Kidney capillary endothelial cell (primary cell): ENCODE measurements at regions not wholly inside any gene's neighbourhood (a gene's known extent, or its start where the extent isn't known, plus 50 kb on each side); places are given as distances from the start of the nearest gene placed in this dataset.
"Not testable (repeated sequence)": the region's sequence is repeated elsewhere in the genome, so short reads cannot be mapped to it uniquely, and the experiment has no call there.

Experiments
- DNase-seq: peaks from one replicate; pipeline ENCODE4 v3.0.0-alpha.2; 2018; ENCODE audit warnings: low spot score

- no peak for DNase-seq
Observed at GRCh38 chr3:150328654-150329040, 79.5 kb upstream of the TSC22D2 start.

DNA sequence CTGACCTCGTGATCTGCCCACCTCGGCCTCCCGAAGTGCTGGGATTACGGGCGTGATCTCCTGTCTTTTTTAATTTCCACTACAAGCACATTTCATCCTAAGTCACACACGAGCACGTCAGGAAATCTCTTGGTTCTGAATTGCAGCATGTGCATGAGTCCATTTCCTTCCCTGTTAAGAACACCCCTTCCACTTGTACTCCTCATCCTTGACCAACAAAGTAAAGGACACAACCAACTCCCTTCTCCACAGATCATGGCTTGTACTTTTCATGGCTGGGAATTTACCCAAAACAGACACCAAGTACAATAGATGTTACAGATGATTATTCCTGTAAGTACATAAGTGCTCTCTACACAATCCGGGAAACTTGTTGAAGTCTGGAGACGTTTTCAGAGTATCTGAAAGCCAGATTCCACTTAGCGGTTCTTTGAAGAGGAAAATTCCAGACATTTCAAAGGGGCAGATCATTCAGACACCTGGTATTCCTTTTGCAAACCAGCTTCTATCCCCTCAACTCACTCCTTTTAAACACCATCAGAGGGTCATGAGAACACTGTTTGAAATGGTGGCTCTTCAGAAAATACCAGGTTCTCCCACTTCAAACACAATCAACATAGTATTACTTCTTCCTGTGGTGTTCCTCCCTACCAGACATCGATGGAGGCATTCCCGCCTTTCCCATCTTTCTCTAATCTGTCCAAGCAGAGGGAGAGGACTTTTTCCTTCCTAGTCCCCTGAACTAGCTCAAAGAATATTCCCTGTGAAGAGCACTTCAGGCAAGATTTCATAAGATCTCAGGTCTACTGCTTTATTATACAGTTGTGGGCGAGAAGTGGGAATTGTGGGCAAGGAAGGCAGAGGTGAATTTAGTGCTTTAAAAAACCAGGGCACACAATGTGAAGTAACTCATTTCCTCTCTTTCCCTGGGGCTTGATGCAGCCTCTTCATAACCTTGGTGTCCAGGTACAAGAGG, 80.1 kb upstream of the TSC22D2 start:
- DNase-seq, result no peak

GRCh38 chr3:150324788-150325187, 83.3 kb upstream of the TSC22D2 start:
- DNase-seq, result no peak

DNA sequence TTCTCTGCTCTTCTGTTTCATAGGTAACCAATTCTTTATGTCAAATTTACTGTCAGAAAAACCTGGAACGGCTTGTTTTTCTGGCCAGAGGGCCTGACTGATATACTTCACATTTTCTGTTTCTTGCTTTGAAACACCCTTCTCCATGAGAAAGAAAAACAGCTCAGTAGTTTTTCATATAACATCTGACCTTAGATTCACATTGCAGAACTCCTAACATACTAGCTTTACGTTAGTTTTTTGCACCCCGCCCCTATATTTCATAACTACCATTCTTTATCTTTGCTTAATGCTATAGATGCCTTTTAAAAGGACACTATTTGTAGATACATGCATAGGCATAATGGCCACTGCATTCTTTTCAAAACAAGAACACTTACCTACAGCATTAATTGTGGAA, 83.9 kb upstream of the TSC22D2 start:
- no peak for DNase-seq

GRCh38 chr3:150323770-150324169, 84.3 kb upstream of the TSC22D2 start:
- DNase-seq, result no peak

- not testable (repeated sequence) for DNase-seq
Observed at GRCh38 chr3:150323091-150323490, 85.0 kb upstream of the TSC22D2 start.

GRCh38 chr3:150320971-150321370, 87.1 kb upstream of the TSC22D2 start:
- DNase-seq, result not testable (repeated sequence)

DNA sequence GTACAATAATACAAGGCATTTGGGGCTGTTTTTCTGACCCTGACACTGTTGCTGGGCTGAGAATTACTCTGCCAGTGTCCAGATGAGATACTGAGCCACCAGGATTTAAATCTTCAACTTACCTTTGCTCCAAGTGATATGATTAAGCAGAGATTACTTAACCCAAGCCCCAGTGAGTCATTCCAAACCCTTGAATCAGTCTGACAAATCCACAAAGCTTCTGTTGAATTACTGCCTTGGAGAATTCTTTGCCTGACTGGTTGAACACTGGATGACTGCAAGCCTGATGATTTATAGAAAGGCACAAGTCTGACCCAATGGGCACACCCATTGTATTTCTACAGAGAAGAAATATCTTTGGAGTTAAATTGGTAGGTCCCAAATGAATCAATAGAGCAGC, 88.2 kb upstream of the TSC22D2 start:
- peak; percentile 74 for DNase-seq

- DNase-seq, result no peak
Observed at GRCh38 chr3:150317469-150317868, 90.6 kb upstream of the TSC22D2 start.

DNA sequence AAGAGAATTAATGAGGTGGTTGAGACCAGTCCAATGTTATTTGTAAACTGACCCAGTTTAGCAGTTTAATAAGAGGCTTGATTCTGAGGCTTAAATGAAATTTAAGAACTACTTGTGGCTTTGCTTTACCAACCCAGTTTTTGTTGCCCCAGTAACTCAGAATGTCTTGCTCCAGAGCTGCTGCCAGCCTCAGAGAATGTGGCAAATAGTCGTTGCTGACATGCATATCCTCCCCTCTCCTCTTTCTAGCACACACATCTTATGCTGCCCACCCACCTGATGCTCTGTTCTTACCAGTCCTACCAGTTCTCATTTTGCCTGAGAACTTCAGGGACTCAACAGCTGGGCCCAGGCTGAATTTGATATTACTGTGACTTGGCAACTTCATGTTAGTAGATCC, 92.4 kb upstream of the TSC22D2 start:
- DNase-seq, result no peak

- DNase-seq, result no peak
Observed at GRCh38 chr3:150314248-150315004, 93.7 kb upstream of the TSC22D2 start.

DNA sequence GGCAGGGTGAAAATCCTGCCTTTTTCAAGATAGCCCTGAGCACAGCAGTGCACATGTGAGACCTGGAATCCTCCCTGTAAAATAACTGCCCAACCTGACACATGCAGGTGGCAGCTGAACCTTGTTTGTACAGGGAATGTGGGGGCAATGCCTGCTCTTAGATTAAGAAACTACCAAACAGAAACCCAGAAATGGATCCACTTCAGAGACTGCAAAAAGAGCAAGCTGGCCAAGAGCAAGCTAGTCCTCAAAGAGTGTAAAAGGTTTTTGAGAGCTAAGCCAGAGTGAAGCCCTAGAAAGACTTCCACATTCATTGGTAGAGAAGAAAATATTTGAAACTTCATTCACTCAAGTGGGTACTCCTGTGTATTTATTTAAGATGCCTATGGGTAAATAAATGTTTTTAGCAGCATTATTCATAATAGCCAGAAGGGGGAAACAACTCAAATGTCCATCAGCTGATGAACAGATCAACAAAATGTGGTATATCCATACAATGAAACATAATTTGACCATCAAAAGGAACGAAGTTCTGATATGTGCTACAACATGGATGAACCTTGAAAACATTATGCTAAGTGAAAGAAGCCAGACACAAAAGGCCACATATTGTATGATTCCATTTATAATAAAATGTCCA, 96.0 kb upstream of the TSC22D2 start:
- DNase-seq, result no peak

DNA sequence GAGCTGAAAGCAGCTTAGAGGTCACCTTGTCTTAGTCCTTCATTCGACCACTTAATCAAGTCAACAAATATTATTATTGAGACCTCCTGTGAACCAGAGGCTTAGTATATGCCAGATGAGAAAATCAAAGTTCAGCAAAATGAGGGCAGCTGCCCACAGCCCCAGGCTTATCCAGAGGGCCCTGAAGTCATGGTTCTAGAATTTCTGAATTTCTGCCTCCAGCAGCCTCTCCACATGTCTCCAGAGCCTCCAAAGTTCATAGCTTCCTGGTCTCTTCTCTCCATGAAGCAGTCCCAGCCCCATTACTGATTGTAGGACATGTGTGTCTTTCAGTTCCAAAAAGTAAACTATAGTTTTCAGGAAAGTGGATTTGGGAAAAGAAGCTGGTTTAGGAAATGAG, 96.9 kb upstream of the TSC22D2 start:
- no peak for DNase-seq

GRCh38 chr3:150309557-150309956, 98.5 kb upstream of the TSC22D2 start:
- no peak for DNase-seq

- no peak for DNase-seq
Observed at GRCh38 chr3:150309257-150309542, 98.9 kb upstream of the TSC22D2 start.

GRCh38 chr3:150308481-150309256, 99.4 kb upstream of the TSC22D2 start:
- no peak for DNase-seq

GRCh38 chr3:150308037-150308319, 100.1 kb upstream of the TSC22D2 start:
- no peak for DNase-seq

DNA sequence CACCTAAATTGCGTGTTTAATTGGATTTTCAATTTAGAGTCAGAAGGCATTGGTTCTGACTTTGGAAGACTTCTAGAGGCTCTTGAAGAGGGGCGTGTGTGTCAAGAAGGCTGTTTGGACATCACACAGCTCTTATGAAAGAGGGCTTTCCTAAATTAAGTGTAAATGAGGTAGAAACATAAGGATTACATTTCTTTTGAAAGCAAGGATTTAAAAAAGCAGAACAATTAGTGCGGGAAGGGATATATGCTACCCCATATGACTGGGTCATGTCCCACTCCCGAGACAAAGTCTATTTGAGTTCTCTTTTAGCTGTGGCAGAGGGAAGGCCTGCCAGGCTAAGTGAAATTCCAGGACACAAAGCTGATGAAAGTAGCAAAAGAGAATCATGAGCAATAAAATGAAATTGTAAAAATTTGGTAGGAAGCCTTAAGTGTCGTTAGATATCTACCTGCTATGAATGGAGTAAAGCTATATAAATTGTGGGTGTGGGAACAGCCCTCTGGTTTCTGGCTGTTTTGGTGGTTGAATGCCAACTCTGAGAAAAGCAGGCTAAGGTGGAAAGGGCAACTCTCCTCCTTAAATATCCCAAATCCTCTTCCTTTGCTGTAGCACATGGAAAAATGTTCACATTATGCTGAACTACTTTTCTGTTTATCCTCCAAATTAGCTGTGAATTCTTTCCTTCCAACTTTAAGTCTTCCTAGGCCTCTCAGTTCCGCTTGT, 100.6 kb upstream of the TSC22D2 start:
- no peak for DNase-seq

- DNase-seq, result peak; percentile 37
Observed at GRCh38 chr3:150306906-150307305, 101.2 kb upstream of the TSC22D2 start.

GRCh38 chr3:150306083-150306482, 102.0 kb upstream of the TSC22D2 start:
- no peak for DNase-seq

DNA sequence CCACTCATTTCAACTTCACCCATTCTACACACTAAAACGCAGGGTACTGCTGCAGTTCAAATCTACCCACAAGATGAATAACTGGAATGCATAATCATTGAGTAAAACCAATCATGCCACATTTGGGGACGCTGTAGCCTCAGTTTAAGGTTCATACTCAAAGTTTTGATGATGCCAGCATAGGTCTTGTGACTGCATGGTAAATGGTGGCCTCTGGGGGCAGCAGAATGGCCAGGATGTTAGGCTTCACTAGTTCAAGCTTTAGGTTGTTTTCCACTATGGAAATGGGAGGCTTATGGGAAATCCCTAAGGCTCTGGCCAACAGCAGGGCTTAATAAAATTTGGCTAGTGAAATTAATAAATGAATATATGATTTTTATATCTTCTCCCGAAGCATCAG, 104.3 kb upstream of the TSC22D2 start:
- no peak for DNase-seq

DNA sequence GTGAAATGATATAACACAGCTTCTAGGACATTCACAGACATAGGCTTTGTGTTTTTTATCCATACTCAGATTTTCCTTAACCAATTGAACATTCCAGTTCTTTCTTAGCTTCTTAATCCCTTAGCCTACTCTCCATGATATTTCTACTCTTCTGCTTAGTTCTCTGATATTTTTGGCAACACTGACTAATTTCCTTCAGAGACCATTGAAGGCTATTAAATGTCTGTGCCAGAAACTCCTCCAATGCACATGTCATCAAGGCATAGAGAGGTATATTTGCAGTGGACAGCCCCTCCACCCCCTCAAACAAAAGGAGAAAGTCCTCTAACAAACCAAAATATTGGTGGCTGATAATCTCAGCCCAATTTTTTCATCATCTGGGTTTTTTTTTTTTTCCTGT, 105.9 kb upstream of the TSC22D2 start:
- peak; percentile 75 for DNase-seq
